Thoracic aorta (tissue), 2 donors: ENCODE measurements at regions not wholly inside any gene's neighbourhood (a gene's known extent, or its start where the extent isn't known, plus 50 kb on each side); places are given as distances from the start of the nearest gene placed in this dataset.

Experiments used
- ATAC-seq: fragments of 150-250 bp; one replicate; pipeline ENCODE4 v1.8.0; 2017; ENCODE audit warnings: low read depth; ENCODE audit not compliant: insufficient number of reproducible peaks, low FRiP score
- DNase-seq: peaks from one replicate; pipeline ENCODE4 v3.0.0-alpha.2; 2020; ENCODE audit warnings: low spot score
- H3K27ac ChIP-seq, 2 donors: fragments of 200-600 bp; sonication (generic); 1 replicate in 1 of 2; 2 replicates in 1 of 2; pipeline ENCODE4 v1.5.1; 2016; ENCODE audit warnings: mild to moderate bottlenecking in 2 of 2, moderate library complexity in 2 of 2
- H3K27me3 ChIP-seq: fragments of 200-600 bp; sonication (generic); replicated peaks from 2 replicates; pipeline ENCODE4 v1.6.0; 2016; ENCODE audit warnings: mild to moderate bottlenecking; ENCODE audit not compliant: insufficient read depth
- H3K36me3 ChIP-seq: fragments of 200-600 bp; sonication (generic); one replicate; pipeline ENCODE4 v1.5.1; 2016
- H3K4me1 ChIP-seq, 2 donors: fragments of 200-600 bp; sonication (generic); 1 replicate in 1 of 2; 2 replicates in 1 of 2; pipeline versions ENCODE4 v1.5.1 to v1.6.0; 2016; ENCODE audit warnings: low read depth in 2 of 2, mild to moderate bottlenecking in 1 of 2; ENCODE audit not compliant: control insufficient read depth in 1 of 2
- H3K4me3 ChIP-seq: fragments of 200-600 bp; sonication (generic); 2 replicates; pipeline ENCODE4 v1.5.1; 2016; ENCODE audit warnings: mild to moderate bottlenecking
- H3K9me3 ChIP-seq: fragments of 200-600 bp; sonication (generic); 2 replicates; pipeline ENCODE4 v1.5.1; 2016
- CTCF ChIP-seq: fragments of 200-600 bp; sonication (generic); IDR thresholded peaks from one replicate; pipeline ENCODE4 v1.5.1; 2019; ENCODE audit warnings: antibody characterized with exemption

- Histone ChIP-seq H3K27me3 (no peaks in the 10 kb centered on the region), H3K36me3 (no peaks in the 10 kb centered on the region), H3K4me3 (no peak overlapping the region), H3K27ac (no peak overlapping the region), H3K4me1 (no peaks in the 10 kb centered on the region), H3K9me3 (no peaks in the 10 kb centered on the region)
- no peak for DNase-seq
- no peak for TF ChIP-seq CTCF
- ATAC-seq: no peak
Measured at GRCh38 chr4:146063143-146063542, 112.4 kb upstream of the LSM6 start.

DNA sequence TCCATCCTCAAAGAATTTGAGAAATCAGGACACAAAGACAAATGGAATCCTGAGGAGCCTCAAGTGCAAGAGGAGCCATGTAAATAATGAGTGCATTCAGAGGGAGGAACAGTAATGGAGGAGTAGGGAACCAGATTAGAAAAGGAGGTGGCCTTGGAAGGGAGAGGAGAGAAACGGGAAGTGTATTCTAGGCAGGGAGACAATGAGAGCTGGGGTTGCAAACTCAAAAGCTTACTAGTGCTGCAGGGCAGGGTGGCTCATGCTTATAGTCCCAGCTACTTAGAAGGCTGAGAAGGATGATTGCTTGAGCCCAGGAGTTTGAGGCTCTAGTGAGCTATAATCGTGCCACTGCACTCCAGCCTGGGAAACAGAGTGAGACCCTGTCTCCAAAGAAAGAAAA, 113.2 kb upstream of the LSM6 start:
- no peak for DNase-seq
- Histone ChIP-seq H3K36me3 (no peaks in the 10 kb centered on the region), H3K9me3 (no peaks in the 10 kb centered on the region), H3K4me3 (no peak overlapping the region), H3K27me3 (no peaks in the 10 kb centered on the region), H3K27ac (no peak overlapping the region), H3K4me1 (no peaks in the 10 kb centered on the region)
- no peak for ATAC-seq
- no peak for TF ChIP-seq CTCF

DNA sequence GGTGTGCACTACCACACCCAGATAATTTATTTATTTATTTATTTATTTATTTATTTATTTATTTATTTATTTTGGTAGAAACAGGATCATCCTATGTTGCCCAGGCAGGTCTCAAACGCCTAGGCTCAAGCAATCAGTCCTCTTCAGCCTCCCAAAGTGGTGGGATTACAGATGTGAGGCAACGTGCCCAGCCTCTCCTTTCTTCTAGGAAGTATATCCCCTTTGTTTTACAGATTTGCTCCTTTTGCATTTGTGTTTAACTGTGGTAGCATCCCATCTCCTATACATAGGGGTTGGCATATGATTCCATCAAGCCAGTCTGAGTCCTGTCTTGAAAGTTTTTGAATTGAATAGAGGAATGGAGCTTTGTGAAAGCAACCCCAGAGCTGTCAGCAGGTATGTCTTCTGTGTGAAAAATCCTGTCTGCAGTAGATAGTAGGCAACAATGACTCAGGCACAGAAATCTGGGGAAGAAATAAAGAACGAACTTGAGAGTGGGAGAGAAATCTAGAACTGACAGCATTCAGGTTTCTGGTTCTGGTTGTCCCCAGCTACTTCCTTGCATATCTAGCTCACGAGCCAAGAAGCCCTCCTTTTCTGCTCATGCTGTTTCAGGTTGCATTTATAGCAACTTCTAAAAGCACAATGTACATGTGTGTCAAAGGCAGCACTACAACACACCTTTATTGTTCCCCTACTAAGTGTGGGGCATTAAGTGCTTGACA, 113.7 kb upstream of the LSM6 start:
- DNase-seq: no peak
- no peak for TF ChIP-seq CTCF
- Histone ChIP-seq H3K4me3 (no peak overlapping the region), H3K9me3 (no peaks in the 10 kb centered on the region), H3K36me3 (no peaks in the 10 kb centered on the region), H3K27me3 (no peaks in the 10 kb centered on the region), H3K27ac (no peak overlapping the region), H3K4me1 (no peaks in the 10 kb centered on the region)
- no peak for ATAC-seq

DNA sequence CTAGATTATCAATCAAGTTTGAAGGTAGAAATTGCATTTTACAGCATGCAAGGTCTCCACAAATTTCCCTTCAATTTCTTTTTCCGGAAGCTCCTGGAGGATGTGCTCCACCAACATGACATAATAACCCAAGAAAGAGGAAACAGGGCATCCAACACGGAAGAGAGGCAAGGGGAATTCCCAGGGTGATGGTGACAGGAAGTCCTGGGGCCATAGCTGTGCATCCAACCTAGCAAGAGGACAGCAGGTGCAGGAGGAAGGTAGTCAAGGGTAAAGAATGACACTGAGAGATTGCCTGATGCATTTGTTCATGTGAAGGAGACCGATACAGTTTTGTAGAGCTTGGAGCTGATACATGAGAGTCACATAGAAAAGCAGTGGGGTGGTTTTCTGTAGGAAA, 115.7 kb upstream of the LSM6 start:
- TF ChIP-seq CTCF: no peak

GRCh38 chr4:146059151-146059550, 116.4 kb upstream of the LSM6 start:
- DNase-seq (no peak), ATAC-seq (no peak)
- H3K4me3 ChIP-seq: no peak overlapping the region
- TF ChIP-seq CTCF: no peak
- H3K36me3 ChIP-seq: no peaks in the 10 kb centered on the region
- no peaks in the 10 kb centered on the region for H3K27me3 ChIP-seq
- no peaks in the 10 kb centered on the region for H3K9me3 ChIP-seq
- H3K4me1 ChIP-seq: no peaks in the 10 kb centered on the region
- no peak overlapping the region for H3K27ac ChIP-seq

More for the DNA sequence above, 115.7 kb upstream of the LSM6 start:
- H3K9me3 ChIP-seq: no peaks in the 10 kb centered on the region
- H3K27ac ChIP-seq: no peak overlapping the region
- H3K4me1 ChIP-seq: no peaks in the 10 kb centered on the region
- H3K4me3 ChIP-seq: no peak overlapping the region
- no peaks in the 10 kb centered on the region for H3K27me3 ChIP-seq
- ATAC-seq (no peak), DNase-seq (no peak)
- no peaks in the 10 kb centered on the region for H3K36me3 ChIP-seq
